CD14-positive monocyte (primary cell): ENCODE measurements at regions not wholly inside any gene's neighbourhood (a gene's known extent, or its start where the extent isn't known, plus 50 kb on each side); places are given as distances from the start of the nearest gene placed in this dataset.

Experiments
- DNase-seq, 3 donors: peaks; one replicate each; pipeline ENCODE4 v3.0.0-alpha.2; 2011 to 2022
- H2AFZ ChIP-seq: 2 replicates; pipeline ENCODE4 v1.6.0; 2012; ENCODE audit warnings: mild to moderate bottlenecking, low read depth, low read length, inconsistent platforms; ENCODE audit not compliant: insufficient read depth, poor library complexity, severe bottlenecking
- H3K27ac ChIP-seq, 2 donors: 1 replicate in 1 of 2; 2 replicates in 1 of 2; pipeline ENCODE4 v1.5.1; 2012 to 2013; ENCODE audit warnings: low read length in 2 of 2, control low read depth in 1 of 2, inconsistent platforms in 1 of 2, low read depth in 1 of 2, mild to moderate bottlenecking in 1 of 2
- H3K27me3 ChIP-seq, 2 donors: one replicate each; pipeline versions ENCODE4 v1.6.0 to v1.6.1; 2011 to 2013; ENCODE audit warnings: low read length in 2 of 2; ENCODE audit not compliant: control insufficient read depth in 2 of 2, insufficient read depth in 2 of 2
- H3K36me3 ChIP-seq, 2 donors: replicated peaks in 1 of 2; 1 replicate in 1 of 2; 2 replicates in 1 of 2; pipeline versions ENCODE4 v1.5.1 to v1.6.1; 2012 to 2013; ENCODE audit warnings: low read length in 2 of 2, control low read depth in 1 of 2, inconsistent platforms in 1 of 2, mild to moderate bottlenecking in 1 of 2; ENCODE audit not compliant: insufficient read depth in 2 of 2, control insufficient read depth in 1 of 2
- H3K4me1 ChIP-seq, 2 donors: 1 replicate in 1 of 2; 2 replicates in 1 of 2; pipeline versions ENCODE4 v1.5.1 to v1.6.1; 2012 to 2013; ENCODE audit warnings: low read length in 2 of 2, control low read depth in 1 of 2, inconsistent platforms in 1 of 2, mild to moderate bottlenecking in 1 of 2, moderate library complexity in 1 of 2; ENCODE audit not compliant: insufficient read depth in 2 of 2, control insufficient read depth in 1 of 2
- H3K4me2 ChIP-seq: replicated peaks from 2 replicates; pipeline ENCODE3; 2012; ENCODE audit warnings: low read length, moderate library complexity, mild to moderate bottlenecking; ENCODE audit not compliant: poor library complexity, severe bottlenecking; ENCODE audit errors: extremely low read depth
- H3K4me3 ChIP-seq, 3 experiments: fragments of 200-600 bp in 1 of 3; sonication (generic) in 1 of 3; replicated peaks in 1 of 3; 1 replicate in 2 of 3; 2 replicates in 1 of 3; pipeline ENCODE4 v1.5.1; 2011 to 2013; ENCODE audit warnings: low read length in 3 of 3, mild to moderate bottlenecking in 3 of 3, control low read depth in 2 of 3, low read depth in 2 of 3, inconsistent platforms in 1 of 3, moderate library complexity in 1 of 3
- H3K79me2 ChIP-seq: 2 replicates; pipeline ENCODE4 v1.6.0; 2012; ENCODE audit warnings: mild to moderate bottlenecking, control low read depth, inconsistent platforms, low read length, moderate library complexity; ENCODE audit not compliant: insufficient read depth
- H3K9ac ChIP-seq: 2 replicates; pipeline ENCODE4 v1.6.0; 2017; ENCODE audit warnings: low read length, mild to moderate bottlenecking; ENCODE audit not compliant: insufficient read depth, poor library complexity, severe bottlenecking
- H3K9me3 ChIP-seq, 2 donors: replicated peaks in 1 of 2; 1 replicate in 1 of 2; 2 replicates in 1 of 2; pipeline versions ENCODE4 v1.5.1 to v1.6.1; 2012 to 2013; ENCODE audit warnings: low read length in 2 of 2, control low read depth in 1 of 2; ENCODE audit not compliant: control insufficient read depth in 1 of 2, insufficient read depth in 1 of 2
- H4K20me1 ChIP-seq: 2 replicates; pipeline ENCODE4 v1.6.0; 2012; ENCODE audit warnings: mild to moderate bottlenecking, low read length, control low read depth, moderate library complexity; ENCODE audit not compliant: insufficient read depth
- H3K27ac Mint-ChIP-seq, 7 donors: one replicate each; pipeline ENCODE4 v1.8.0; 2020; ENCODE audit warnings: mild to moderate bottlenecking in 7 of 7, mixed read lengths in 7 of 7, moderate library complexity in 6 of 7, inconsistent platforms in 2 of 7
- H3K27me3 Mint-ChIP-seq, 3 donors: one replicate each; pipeline ENCODE4 v1.8.0; 2021 to 2022; ENCODE audit warnings: low read depth in 3 of 3, mild to moderate bottlenecking in 3 of 3, mixed read lengths in 3 of 3, moderate library complexity in 3 of 3, inconsistent platforms in 1 of 3
- H3K36me3 Mint-ChIP-seq, 2 donors: one replicate each; pipeline ENCODE4 v1.8.0; 2020; ENCODE audit warnings: mixed read lengths in 2 of 2, inconsistent platforms in 1 of 2, mild to moderate bottlenecking in 1 of 2
- H3K4me1 Mint-ChIP-seq: one replicate; pipeline ENCODE4 v1.8.0; 2020; ENCODE audit warnings: mild to moderate bottlenecking, mixed read lengths
- H3K4me3 Mint-ChIP-seq, 2 donors: one replicate each; pipeline ENCODE4 v1.8.0; 2020; ENCODE audit warnings: mild to moderate bottlenecking in 2 of 2, mixed read lengths in 2 of 2, moderate library complexity in 1 of 2
- H3K9me3 Mint-ChIP-seq, 7 donors: one replicate each; pipeline ENCODE4 v1.8.0; 2020 to 2022; ENCODE audit warnings: mixed read lengths in 7 of 7, mild to moderate bottlenecking in 6 of 7, moderate library complexity in 6 of 7, inconsistent platforms in 2 of 7
- CTCF ChIP-seq: fragments of 200-600 bp; IDR thresholded peaks from one replicate; pipeline ENCODE4 v1.8.0; 2022; ENCODE audit warnings: antibody characterized with exemption, mild to moderate bottlenecking
- WGBS: methylation state at CpG from one replicate; pipeline ENCODE4 v1.1.5; 2013; ENCODE audit warnings: missing lambda C conversion rate; ENCODE audit not compliant: insufficient coverage; 5-methylcytosine and 5-hydroxymethylcytosine counted together
- intact Hi-C, 2 donors: fragments of 100-400 bp; cut with micrococcal nuclease; formaldehyde crosslinking; loops; one replicate each; pipeline versions ENCODE4 v1.15.0 to v1.15.1; 2023

GRCh38 chr3:22819209-22819608 is 383.9 kb upstream of the UBE2E2 start:
- no peaks in the 10 kb centered on the region for H3K36me3 ChIP-seq
- no peak overlapping the region for H3K9ac ChIP-seq
- no peak for DNase-seq
- TF ChIP-seq CTCF: no peak
- peaks cover 0 to 7% of the 10 kb centered on the region in 2 donors for H3K9me3 ChIP-seq
- no peaks in the 10 kb centered on the region for H3K79me2 ChIP-seq
- Mint-ChIP-seq H3K27me3 (no peaks in the 10 kb centered on the region), H3K27ac (no peak overlapping the region), H3K4me3 (no peak overlapping the region), H3K9me3 (peaks cover 0 to 7% (median 4%) of the 10 kb centered on the region in 7 donors), H3K4me1 (no peaks in the 10 kb centered on the region), H3K36me3 (no peaks in the 10 kb centered on the region)
- no peak overlapping the region for H3K27ac ChIP-seq
- H3K4me2 ChIP-seq: no peak overlapping the region
- no peak overlapping the region for H2AFZ ChIP-seq
- no peak overlapping the region for H3K4me3 ChIP-seq
- no peaks in the 10 kb centered on the region for H3K27me3 ChIP-seq
- intact Hi-C loops: no loop called here
- H4K20me1 ChIP-seq: no peaks in the 10 kb centered on the region
- no peaks in the 10 kb centered on the region for H3K4me1 ChIP-seq
- WGBS: 94% methylated on average over 2 of the region's 2 CpGs

DNA sequence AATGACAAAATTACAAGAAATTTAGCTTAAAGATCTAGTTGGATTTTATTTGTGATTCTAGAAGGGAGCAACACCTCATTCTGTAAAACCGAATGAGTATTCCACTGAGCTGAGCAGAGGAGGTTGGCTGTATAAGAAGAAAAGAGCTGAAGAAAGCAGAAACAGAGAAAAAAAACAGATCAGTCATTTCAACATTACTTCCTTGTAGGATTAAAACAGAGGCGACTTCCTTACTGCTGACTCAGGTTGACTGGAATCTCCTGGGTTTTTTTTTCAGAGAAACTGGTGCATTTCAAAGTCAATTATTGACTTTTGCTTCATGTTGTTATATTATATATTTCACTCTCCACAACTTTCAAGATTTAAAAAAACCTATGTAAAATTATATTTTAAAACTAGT is 368.1 kb upstream of the UBE2E2 start:
- H3K4me3 ChIP-seq: no peak overlapping the region
- no peak overlapping the region for H3K9ac ChIP-seq
- no peaks in the 10 kb centered on the region for H3K27me3 Mint-ChIP-seq
- no peak overlapping the region for H3K27ac Mint-ChIP-seq
- no peak overlapping the region for H3K4me3 Mint-ChIP-seq
- no peak overlapping the region for H3K4me2 ChIP-seq
- H3K79me2 ChIP-seq: no peaks in the 10 kb centered on the region
- intact Hi-C loops: no loop called here
- H3K36me3 ChIP-seq: no peaks in the 10 kb centered on the region
- H4K20me1 ChIP-seq: no peaks in the 10 kb centered on the region
- TF ChIP-seq CTCF: no peak
- no peak overlapping the region for H2AFZ ChIP-seq
- no peak for DNase-seq
- H3K27me3 ChIP-seq: no peaks in the 10 kb centered on the region
- H3K9me3 ChIP-seq: no peaks in the 10 kb centered on the region
- H3K36me3 Mint-ChIP-seq: no peaks in the 10 kb centered on the region
- H3K4me1 Mint-ChIP-seq: no peaks in the 10 kb centered on the region
- peaks cover 0 to 8% (median 3%) of the 10 kb centered on the region in 7 donors for H3K9me3 Mint-ChIP-seq
- WGBS: no CpG with 5 or more reads among the region's 2 CpGs
- H3K4me1 ChIP-seq: no peaks in the 10 kb centered on the region
- no peak overlapping the region for H3K27ac ChIP-seq
